ENCODE measurements at regions not wholly inside any gene's neighbourhood (a gene's known extent, or its start where the extent isn't known, plus 50 kb on each side); places are given as distances from the start of the nearest gene placed in this dataset.

DNA sequence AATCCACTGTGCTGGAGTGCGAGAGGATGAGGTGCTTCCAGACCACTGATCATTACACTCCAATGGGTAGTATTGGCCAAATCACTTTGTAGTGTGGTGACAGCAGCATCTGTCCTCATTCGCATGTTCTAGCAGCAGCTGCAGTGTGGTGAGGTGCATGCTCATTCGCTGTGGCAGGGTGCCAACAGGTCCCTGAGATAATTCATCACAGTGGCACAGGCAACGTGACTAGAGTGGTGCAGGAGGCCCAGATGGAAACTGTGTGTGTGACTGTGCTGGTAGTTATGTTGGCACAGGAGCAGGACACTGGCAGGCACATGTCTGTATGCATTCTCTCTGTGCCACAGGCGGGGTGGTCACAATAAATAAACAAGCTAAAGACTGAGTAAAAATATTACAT, 329.5 kb upstream of the SYT4 start:
- DNase-seq (ENCODE audit: missing footprints), result no peak
- intact Hi-C loops (cut with DNase I), result no loop called here

GRCh38 chr18:43620936-43621335, 343.6 kb upstream of the SYT4 start:
- DNase-seq (ENCODE audit: missing footprints), result no peak
- ATAC-seq, result no peak
- intact Hi-C loops (cut with DNase I), result loop anchor here (5.0 to 10.0 kb wide), 4 partner anchors 171 to 1764 kb away; no protein-coding TSS in a partner anchor

More for the DNA sequence above, 329.5 kb upstream of the SYT4 start:
- no peak for ATAC-seq

GRCh38 chr18:43622024-43622423, 344.7 kb upstream of the SYT4 start:
- DNase-seq (ENCODE audit: missing footprints) (no peak), ATAC-seq (no peak)
- intact Hi-C loops (cut with DNase I), result loop anchor here (5.0 to 10.0 kb wide), 4 partner anchors 170 to 1763 kb away; no protein-coding TSS in a partner anchor

DNA sequence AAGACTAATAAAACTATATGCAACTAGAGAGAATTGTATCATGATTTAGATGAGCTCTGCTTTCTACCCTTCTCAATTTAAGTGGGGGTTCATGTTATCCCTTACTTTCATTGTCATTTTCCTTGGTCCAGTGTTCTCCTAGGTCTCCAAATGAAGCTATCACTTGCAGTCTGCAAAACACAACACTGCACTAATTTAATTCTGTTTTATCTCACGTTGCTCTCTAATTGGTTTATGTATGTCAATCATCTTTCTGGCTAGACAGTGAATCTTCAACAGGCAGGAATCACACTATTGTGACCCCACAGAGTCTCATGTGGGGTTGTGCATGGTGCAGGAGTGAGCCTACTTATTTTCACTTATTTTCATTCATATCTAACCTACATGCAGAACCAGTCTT, 348.3 kb upstream of the SYT4 start:
- no peak for DNase-seq (ENCODE audit: missing footprints)
- no peak for ATAC-seq
- intact Hi-C loops (cut with DNase I), result loop anchor here (10.0 kb wide), 2 partner anchors 699 to 1759 kb away; no protein-coding TSS in a partner anchor

GRCh38 chr18:43627848-43628530, 350.7 kb upstream of the SYT4 start:
- no peak for DNase-seq (ENCODE audit: missing footprints)
- intact Hi-C loops (cut with DNase I), result loop anchor here (10.0 kb wide), 2 partner anchors 697 to 1757 kb away; no protein-coding TSS in a partner anchor
- ATAC-seq, result no peak

GRCh38 chr18:43634994-43635393, 357.7 kb upstream of the SYT4 start:
- intact Hi-C loops (cut with DNase I), result no loop called here
- DNase-seq (ENCODE audit: missing footprints) (no peak), ATAC-seq (no peak)

DNA sequence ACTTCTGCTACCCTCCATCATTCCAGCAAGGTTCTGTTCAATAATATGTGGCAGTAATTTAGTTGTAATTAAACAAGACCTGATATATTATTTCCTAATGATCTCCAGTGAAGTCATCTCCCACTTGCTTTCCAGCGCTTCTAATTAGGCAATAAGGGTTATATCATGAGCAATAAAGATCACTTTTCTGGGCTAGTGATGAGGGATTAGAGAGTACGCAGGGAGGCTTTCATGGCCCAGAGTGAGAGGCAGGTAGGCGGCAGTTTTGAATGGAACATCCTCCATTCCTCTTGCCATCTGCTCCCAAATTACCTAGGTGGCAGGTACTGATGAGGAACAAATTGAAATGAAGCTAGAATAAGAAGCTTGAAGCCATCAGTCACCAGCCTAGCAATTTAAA, 358.1 kb upstream of the SYT4 start:
- ATAC-seq (no peak), DNase-seq (ENCODE audit: missing footprints) (no peak)
- intact Hi-C loops (cut with DNase I), result no loop called here

- DNase-seq (ENCODE audit: missing footprints) (no peak), ATAC-seq (no peak)
- intact Hi-C loops (cut with DNase I), result no loop called here
Measured at GRCh38 chr18:43642727-43643330, 365.5 kb upstream of the SYT4 start.

DNA sequence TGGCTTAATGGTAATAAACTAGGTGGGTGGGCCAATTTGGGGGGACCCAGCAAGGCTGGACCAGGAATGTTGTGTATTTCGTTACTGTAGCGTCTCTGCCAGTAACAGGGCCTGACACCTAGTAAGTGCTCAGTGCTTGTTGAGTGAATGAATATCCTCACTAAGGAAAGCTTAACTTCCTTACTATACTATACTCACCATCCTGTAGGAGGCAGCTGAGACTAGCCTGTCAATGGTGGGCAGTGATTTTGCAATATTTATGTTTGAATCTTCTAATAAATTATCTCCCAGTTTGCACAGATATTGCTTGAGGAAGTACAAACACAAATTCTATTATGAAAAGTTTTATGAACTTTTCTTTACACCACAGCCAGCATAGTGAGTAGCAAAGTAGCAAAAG, 370.7 kb upstream of the SYT4 start:
- no peak for DNase-seq (ENCODE audit: missing footprints)
- intact Hi-C loops (cut with DNase I), result no loop called here
- no peak for ATAC-seq

DNA sequence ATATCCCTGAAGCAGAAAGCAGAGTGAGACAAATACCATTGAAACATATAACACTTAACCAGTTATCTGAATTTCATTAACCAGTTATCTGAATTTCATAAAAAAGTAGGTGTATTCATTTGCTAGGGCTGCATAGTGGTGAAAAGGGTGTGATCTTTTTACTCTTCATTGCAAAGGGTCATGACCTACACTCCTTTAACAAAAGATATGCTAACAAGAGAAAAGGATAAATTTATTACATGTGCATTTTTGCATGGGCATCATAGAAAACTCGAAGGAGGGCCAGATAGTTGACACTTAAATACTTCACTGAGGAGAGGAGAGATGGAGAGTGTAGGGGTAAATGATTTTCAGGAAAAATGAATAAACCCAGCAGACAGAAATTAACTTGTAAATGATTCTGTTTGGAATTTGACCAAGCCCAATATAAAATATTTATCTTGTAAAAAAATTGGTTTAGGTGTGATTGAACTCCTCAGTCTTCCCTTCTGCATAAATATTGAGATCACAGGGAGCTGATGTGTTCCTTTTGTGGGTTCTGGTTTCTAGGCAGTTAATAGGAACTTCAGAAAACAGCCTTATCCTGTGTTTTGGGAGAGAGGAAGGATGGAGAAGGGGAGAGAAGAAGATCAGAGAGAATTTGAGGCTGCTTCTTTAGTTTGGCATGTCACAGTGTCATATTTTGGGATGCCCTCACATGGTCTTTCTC, 372.5 kb upstream of the SYT4 start:
- ATAC-seq, result no peak
- no peak for DNase-seq (ENCODE audit: missing footprints)
- intact Hi-C loops (cut with DNase I), result no loop called here

GRCh38 chr18:43650426-43650825, 373.1 kb upstream of the SYT4 start:
- no peak for ATAC-seq
- intact Hi-C loops (cut with DNase I), result no loop called here
- DNase-seq (ENCODE audit: missing footprints), result no peak

- ATAC-seq, result no peak
- DNase-seq (ENCODE audit: missing footprints), result no peak
- intact Hi-C loops (cut with DNase I), result no loop called here
Measured at GRCh38 chr18:43651057-43651456, 373.8 kb upstream of the SYT4 start.

- no peak for DNase-seq (ENCODE audit: missing footprints)
- no peak for ATAC-seq
- intact Hi-C loops (cut with DNase I), result no loop called here
Measured at GRCh38 chr18:43656547-43656946, 379.3 kb upstream of the SYT4 start.

- intact Hi-C loops (cut with DNase I), result no loop called here
- DNase-seq (ENCODE audit: missing footprints), result no peak
- ATAC-seq, result peak; percentile 31
Measured at GRCh38 chr18:43661570-43661969, 384.3 kb upstream of the SYT4 start.

DNA sequence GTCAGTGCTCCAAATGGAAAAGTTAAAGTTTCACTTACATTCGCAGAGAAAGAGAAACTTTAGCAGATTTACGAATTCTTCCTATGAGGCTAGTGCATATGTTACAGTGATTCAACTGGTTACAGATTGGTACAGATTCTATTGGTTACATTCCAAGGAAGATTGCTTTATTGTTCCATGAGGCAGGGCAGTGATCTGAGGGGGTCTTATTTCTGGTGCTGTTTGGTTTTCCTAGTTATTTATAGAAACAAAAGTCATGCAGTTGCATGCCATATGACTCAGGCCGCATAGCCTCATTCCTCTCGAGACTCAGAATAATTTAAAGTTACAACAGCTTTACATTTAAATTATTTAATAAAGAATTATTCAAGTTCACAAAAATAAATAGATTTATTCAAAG, 385.4 kb upstream of the SYT4 start:
- DNase-seq (ENCODE audit: missing footprints) (no peak), ATAC-seq (no peak)
- intact Hi-C loops (cut with DNase I), result no loop called here

GRCh38 chr18:43663159-43663558, 385.9 kb upstream of the SYT4 start:
- intact Hi-C loops (cut with DNase I), result no loop called here
- ATAC-seq (no peak), DNase-seq (ENCODE audit: missing footprints) (no peak)

DNA sequence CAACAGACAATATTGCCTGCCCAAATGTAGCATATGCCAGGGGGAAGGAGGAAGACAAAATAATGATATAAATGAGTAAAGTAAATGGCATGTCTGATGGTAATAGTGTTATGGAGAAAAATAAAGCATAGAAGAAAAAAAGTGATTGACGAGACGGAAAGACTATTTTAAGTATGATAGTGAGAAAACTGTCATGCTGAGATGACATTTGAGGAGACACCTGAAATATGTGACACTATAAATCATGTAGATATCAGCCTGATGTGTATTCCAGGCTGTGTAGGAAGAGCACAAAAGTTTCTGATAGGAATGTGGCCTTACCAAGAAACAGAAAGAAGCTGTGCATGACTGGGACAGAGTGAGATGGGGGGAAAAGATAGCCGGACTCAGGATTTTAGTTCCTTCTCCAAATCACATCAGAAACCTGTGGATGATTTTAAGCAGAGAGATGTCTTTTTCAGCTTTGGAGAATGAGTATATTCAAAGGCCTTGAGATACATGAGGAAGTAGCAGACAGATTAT, 387.3 kb upstream of the SYT4 start:
- DNase-seq (ENCODE audit: missing footprints), result no peak
- no peak for ATAC-seq
- intact Hi-C loops (cut with DNase I), result loop anchor here (2.0 kb wide), 1 partner anchor 108 kb away; no protein-coding TSS in a partner anchor

DNA sequence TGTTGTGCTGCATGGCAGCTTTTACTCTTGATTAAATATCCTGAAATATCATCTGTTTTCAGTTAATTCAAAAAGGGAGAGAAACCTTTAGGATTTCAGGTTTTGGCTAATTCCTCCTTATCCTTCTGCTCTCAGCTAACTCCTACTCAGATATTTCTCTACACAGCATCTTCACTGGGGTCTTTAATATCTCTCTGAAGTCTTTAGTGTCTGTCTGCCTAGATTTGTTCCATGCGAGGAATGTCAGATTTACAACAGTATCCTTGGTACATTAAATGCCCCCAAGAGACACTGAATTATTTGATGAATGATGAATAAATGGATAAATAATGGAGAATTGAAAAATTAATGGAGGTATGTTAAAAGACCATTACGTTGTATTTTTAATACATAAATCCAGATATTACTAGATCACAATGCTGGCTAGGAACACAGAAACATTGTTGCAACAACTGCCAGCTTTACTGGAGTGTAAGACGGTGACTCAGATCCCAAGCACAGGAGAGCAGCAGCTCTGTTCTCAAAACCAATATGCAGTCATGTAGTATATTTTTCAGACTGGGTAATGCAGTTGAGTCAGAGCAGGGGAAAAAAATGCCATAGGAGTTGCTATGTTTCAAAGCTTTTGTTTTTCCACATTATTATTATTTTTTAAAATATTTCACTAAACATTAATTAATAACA, 388.0 kb upstream of the SYT4 start:
- DNase-seq (ENCODE audit: missing footprints) (no peak), ATAC-seq (no peak)
- intact Hi-C loops (cut with DNase I), result loop anchor here (2.0 kb wide), 1 partner anchor 108 kb away; no protein-coding TSS in a partner anchor

- intact Hi-C loops (cut with DNase I), result no loop called here
- ATAC-seq, result no peak
- no peak for DNase-seq (ENCODE audit: missing footprints)
Measured at GRCh38 chr18:43668866-43669265, 391.6 kb upstream of the SYT4 start.
